Mammary epithelial cell (primary cell): ENCODE measurements at regions not wholly inside any gene's neighbourhood (a gene's known extent, or its start where the extent isn't known, plus 50 kb on each side); places are given as distances from the start of the nearest gene placed in this dataset.

Experiments
- CTCF ChIP-seq, 2 donors: IDR thresholded peaks in 1 of 2; conservative IDR thresholded peaks in 1 of 2; 2 replicates each; pipeline ENCODE4 v1.5.1; 2011 to 2012; ENCODE audit warnings: inconsistent platforms in 2 of 2, low read length in 2 of 2, mild to moderate bottlenecking in 2 of 2, control low read depth in 1 of 2, low read depth in 1 of 2; ENCODE audit not compliant: insufficient read depth in 1 of 2; ENCODE audit errors: extremely low read depth in 1 of 2
- EZH2 ChIP-seq: IDR thresholded peaks from 2 replicates; pipeline ENCODE4 v1.6.1; 2012; ENCODE audit warnings: low read length, inconsistent platforms, borderline replicate concordance

- no peak for TF ChIP-seq EZH2
- no peak for TF ChIP-seq CTCF (conservative IDR thresholded peaks at IDR 0.05 in 1 of 2, IDR thresholded peaks at IDR 0.05 in 1 of 2; ENCODE audit: extremely low read depth in 1 of 2, insufficient read depth in 1 of 2, low read depth in 1 of 2, low read length in 2 of 2)
These were observed 342.7 kb upstream of the CHAC2 start for GRCh38 chr2:53424902-53425301.
